DMS 273 (cell line): ENCODE measurements at regions not wholly inside any gene's neighbourhood (a gene's known extent, or its start where the extent isn't known, plus 50 kb on each side); places are given as distances from the start of the nearest gene placed in this dataset.

Experiments
- DNase-seq: peaks from one replicate; lab custom pipeline; 2025; ENCODE audit not compliant: unreplicated experiment; lab: John Stamatoyannopoulos, UW

DNA sequence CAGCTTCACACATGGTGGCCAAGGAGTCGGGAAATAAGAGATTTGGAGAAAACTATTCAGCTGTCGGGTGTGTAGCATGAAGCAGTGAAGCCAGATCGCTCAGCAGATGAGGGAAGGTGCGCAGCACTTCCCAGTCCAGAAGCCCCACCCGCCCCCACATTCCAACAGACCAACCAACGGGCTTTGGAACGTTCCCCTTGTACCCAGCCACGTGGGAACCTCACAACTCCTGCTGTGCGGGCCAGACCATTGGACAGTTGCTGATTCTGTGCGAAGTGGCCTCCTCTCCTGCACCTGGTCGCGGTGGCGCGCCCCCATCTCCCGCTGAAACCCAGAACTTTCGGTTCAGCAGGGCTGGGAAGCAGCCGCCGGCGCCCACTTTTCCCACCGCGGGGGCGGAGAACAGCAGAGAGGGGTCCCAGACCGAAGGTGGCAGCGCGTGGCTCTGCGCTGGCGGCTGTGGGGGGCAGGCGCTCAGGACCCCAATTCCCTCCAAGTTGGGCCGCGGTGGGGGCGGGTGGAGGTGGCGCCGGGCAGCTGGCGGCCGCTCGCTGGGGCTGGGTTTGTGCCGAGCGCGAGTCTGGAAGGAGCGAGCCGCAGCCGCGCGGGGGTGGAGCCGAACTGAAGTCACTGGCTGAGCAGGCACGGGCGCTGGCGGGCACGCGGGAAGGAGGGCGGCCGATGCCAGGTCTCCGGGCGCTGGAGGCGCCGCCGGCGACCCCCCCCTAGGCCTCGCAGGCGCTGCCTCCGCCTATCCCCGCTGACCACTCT is 1301.5 kb upstream of the SORCS1 start:
- peak; percentile 32 for DNase-seq

- no peak for DNase-seq
Measured at GRCh38 chr10:108462005-108462404, 1297.5 kb upstream of the SORCS1 start.

DNA sequence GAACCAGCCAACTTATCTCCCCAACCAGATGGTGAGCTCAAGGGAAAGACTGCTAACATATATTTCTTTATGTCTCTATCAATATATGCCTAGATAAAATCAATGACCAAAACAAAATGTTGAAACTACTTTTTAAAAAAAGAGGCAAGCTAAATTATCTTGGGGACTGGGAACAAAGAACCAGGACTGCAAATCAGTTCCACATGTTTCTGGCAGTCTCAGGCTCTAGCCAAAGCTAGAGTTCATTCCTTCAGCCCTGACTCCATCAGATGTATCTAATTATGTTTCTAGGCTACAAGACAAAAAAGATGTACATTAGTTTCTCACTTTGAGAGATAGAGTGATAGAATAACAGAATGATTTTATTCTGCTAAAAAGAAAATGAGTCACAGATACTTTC is 1290.3 kb upstream of the SORCS1 start:
- DNase-seq: no peak

- no peak for DNase-seq
Measured at GRCh38 chr10:108454224-108454623, 1289.7 kb upstream of the SORCS1 start.

GRCh38 chr10:108453166-108453565 is 1288.7 kb upstream of the SORCS1 start:
- no peak for DNase-seq

DNA sequence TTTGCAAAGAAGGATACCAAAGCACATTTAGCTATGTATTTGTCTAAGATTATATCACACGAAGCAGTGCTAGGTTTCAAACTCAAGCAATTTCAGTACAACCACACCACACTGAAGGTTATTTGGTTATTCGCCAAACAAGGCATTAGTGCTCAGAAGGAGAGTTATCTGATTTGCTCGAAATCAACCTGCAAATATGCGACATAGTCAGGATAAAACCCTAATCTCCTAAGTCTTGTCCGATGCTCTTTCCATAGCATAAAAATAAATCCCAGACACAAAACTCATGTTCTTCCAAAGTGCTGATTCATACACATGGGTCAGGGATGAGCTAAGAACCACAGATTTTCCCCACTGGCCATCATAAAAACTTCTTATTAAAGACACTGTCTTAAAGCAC is 1288.0 kb upstream of the SORCS1 start:
- DNase-seq: no peak

DNA sequence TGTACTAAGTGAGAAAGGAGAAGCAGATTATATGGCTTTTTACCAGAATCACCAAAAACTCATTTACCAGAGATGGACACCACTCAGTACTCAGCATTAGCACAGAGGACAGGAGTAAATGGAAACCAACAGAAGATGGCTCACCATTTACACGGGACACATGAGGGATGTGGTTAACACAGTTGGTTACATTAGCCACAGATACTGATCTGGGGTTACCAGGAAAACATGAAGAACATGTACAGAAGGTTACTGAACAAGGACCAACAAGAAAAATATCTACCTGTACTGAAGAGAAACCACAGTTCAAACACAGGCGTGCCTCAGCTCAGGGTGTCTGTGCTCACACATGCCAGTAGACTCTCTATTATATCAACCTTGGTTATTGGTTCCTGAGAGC is 1285.8 kb upstream of the SORCS1 start:
- no peak for DNase-seq

GRCh38 chr10:108445746-108446145 is 1281.2 kb upstream of the SORCS1 start:
- DNase-seq: no peak

- no peak for DNase-seq
Measured at GRCh38 chr10:108443636-108444035, 1279.1 kb upstream of the SORCS1 start.

DNA sequence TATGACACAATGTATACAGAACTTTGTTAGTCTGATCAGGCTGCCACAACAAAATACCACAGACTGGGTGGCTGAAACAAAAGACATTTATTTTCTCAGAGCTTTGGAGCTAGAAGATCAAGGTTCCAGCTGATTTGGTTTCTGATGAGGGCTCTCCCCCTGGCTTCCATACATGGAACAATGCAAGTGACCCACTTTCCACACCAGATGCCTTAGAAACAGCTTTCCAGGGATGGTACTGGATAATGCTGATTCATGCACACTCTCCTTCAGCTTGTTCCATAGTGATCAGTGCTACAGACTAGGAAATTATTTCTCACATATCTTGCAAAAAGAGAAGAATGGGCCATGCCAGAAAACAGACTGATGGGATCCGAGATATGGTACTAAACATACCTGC is 1274.9 kb upstream of the SORCS1 start:
- no peak for DNase-seq

DNA sequence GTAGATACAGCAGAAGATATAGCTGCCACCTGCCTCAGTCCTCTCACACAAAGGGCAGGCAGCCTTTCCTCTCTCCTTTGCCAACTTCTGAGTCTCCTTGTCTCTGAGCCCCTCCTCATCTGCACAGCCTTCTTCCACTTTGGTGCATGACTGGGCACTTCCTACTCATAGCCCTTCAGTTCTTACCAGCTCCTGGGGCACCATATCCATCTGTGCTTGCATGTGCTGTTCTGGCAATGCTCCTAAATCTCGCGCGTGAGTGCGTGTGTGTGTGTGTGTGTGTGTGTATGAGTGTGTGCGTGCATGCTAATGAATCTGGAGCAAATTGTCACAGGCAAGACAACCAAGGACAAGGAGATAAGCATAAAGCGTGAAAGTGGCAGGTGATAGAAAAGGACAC is 1271.6 kb upstream of the SORCS1 start:
- no peak for DNase-seq

GRCh38 chr10:108434559-108435252 is 1270.2 kb upstream of the SORCS1 start:
- DNase-seq: no peak

- no peak for DNase-seq
Measured at GRCh38 chr10:108427146-108427545, 1262.6 kb upstream of the SORCS1 start.

GRCh38 chr10:108425283-108425964 is 1260.9 kb upstream of the SORCS1 start:
- no peak for DNase-seq

DNA sequence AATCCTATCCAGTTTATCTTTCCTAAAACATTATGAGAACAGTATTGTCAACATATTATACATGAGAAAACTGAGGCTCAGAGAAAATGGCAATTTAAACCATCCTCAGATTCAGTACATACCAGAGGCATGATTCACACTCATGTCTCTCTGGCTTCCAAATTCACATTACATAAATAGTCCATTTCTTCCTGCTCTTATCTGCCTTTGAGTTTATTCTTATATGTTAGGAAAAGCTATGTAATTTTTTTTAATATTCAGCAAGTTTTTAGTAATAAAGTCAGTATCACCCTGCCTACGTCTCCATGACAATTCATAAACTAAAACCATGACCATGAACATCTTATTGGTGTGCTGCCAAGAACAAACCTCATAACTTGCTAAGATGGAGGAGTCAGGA is 1260.2 kb upstream of the SORCS1 start:
- no peak for DNase-seq

GRCh38 chr10:108422286-108422685 is 1257.8 kb upstream of the SORCS1 start:
- no peak for DNase-seq

GRCh38 chr10:108421266-108421665 is 1256.8 kb upstream of the SORCS1 start:
- DNase-seq: no peak

GRCh38 chr10:108413954-108414353 is 1249.4 kb upstream of the SORCS1 start:
- DNase-seq: no peak

DNA sequence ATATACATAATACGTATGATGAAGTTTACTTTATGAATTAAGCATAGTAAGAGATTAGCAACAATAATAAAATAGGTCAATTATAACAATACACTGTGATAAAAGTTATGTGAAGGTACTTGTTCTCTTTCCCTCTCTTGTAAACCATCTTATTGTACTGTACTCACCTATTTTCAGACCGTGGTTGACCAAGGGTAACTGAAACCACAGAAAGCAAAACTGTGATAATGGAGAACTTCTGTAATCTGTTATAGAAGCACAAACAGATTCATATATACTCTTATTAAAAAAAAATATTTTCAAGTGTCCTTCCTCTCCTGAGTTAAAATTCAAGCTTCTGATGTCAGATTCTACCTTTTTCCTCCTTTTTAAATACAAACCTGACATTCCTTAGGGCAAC is 1247.8 kb upstream of the SORCS1 start:
- DNase-seq: no peak

GRCh38 chr10:108411894-108412293 is 1247.4 kb upstream of the SORCS1 start:
- no peak for DNase-seq

GRCh38 chr10:108411206-108411605 is 1246.7 kb upstream of the SORCS1 start:
- DNase-seq: no peak

- DNase-seq: no peak
Measured at GRCh38 chr10:108410236-108410635, 1245.7 kb upstream of the SORCS1 start.
